ENCODE measurements at regions not wholly inside any gene's neighbourhood (a gene's known extent, or its start where the extent isn't known, plus 50 kb on each side); places are given as distances from the start of the nearest gene placed in this dataset.

DNA sequence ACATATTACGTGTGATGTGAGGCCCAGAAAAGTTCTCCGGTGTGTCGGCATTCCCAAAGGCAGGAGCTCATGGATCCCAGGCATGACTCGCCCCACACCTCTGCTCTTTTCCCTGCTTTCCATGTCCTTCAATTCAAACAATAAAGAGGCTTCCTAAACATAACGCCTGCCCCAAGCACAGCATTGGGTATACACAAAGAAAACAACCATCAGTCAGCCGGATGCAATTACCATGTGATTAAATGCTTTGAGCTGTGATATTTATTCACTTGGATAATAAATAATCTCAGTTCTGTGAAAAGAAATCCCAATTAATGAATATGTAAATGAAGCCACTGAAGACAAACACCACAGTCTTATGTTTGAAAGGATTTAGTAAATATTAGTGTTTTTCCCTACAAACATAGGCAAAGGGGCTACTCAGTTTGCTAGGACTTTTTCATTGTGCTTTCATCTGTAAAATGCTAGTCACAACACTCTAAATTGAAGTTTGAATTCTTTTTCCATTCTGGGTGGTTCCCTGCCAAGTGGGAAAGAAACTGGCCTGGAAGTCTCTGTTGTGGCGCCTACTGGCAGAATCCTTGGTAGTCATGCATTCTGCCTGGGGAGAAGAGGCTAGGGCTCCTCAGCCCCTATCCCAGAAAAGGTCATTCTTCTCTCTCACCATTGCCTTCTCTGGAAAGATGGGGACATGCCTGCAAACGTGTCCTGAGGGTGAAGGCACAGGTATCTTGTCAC, 144.7 kb downstream of the COL6A3 start:
- Mint-ChIP-seq H3K9me3 (no peaks in the 10 kb centered on the region), H3K4me1 (no peaks in the 10 kb centered on the region), H3K27ac (no peak overlapping the region), H3K27me3 (peaks cover 28% of the 10 kb centered on the region), H3K36me3 (no peaks in the 10 kb centered on the region), H3K4me3 (no peak overlapping the region)
- no peak for ATAC-seq

DNA sequence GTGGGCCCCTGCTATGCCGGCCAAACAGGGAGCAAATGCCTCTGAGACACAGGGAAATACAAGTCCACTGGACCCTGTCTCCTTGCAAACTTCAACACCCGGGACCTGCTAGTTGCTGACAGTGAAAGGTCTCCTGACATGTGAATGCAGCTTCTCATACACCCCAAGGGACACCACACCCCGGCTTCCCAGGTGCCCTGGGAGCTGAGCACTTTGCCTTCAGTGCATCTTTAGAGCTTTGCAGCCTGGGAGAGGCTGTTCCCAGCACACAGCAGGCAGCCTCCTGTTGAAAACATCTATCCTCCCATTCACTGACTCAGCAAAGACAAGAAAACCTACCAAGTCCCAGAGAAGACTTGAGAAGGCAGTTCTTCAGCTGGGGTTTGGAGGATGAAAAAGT, 143.4 kb downstream of the COL6A3 start:
- no peaks in the 10 kb centered on the region for H3K4me1 Mint-ChIP-seq
- H3K27ac Mint-ChIP-seq: no peak overlapping the region
- H3K27me3 Mint-ChIP-seq: peaks cover 28% of the 10 kb centered on the region
- no peak for ATAC-seq
- no peaks in the 10 kb centered on the region for H3K36me3 Mint-ChIP-seq
- no peaks in the 10 kb centered on the region for H3K9me3 Mint-ChIP-seq
- H3K4me3 Mint-ChIP-seq: no peak overlapping the region

DNA sequence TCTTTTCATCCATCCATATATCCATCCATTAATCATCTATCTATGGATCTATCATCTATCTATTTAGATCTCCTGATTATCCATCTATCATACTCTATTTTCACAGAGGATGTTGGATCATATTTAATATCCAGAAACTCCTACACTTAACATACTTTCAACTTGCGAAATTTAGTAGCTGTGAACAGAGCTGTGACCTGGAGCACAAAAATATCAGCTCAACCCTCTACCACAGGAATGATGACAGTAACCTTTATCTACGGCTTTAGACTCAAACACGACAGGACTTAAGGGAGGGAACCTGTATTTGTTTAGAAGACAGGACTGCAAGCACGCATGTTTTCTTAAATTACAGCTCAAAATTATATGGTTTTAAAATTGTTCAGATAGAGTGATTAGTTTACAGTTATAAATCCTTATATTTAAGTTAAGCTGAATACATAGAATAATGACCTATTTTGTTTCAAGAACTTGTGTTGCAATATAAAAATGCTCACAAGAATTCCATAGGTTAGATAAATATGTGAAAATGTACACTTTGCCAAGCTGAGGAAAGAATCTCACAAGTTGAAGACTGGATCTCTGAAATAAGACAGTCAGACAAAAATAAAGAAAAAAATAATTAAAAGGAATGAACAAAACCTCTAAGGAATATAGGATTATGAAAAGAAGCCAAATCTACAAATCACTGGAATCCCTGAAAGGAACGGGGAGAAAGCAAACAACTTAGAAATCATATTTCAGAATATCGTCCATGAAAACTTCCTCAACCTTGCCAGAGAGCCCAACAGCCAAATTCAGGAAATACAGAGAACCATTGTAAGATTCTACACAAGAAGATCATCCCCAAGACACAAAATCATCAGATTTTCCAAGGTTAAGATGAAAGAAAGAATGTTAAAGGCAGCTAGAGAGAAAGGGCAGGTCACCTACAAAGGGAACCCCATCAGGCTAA, 142.0 kb downstream of the COL6A3 start:
- peaks cover 2% of the 10 kb centered on the region for H3K9me3 Mint-ChIP-seq
- H3K27me3 Mint-ChIP-seq: peaks cover 28% of the 10 kb centered on the region
- no peak overlapping the region for H3K27ac Mint-ChIP-seq
- H3K4me1 Mint-ChIP-seq: no peaks in the 10 kb centered on the region
- ATAC-seq: no peak
- H3K36me3 Mint-ChIP-seq: no peaks in the 10 kb centered on the region
- H3K4me3 Mint-ChIP-seq: no peak overlapping the region

All from stimulated activated memory B cell treated with anti-CD40 and anti-IgM and Interleukin-4, amounts not matched to agents 10 μg/mL and 1 μg/mL and 100 μg/mL, for 72 hours (primary cell).